C1 segment of cervical spinal cord (tissue), 14 donors: ENCODE measurements at regions not wholly inside any gene's neighbourhood (a gene's known extent, or its start where the extent isn't known, plus 50 kb on each side); places are given as distances from the start of the nearest gene placed in this dataset.

Experiments used
- DNase-seq, 14 donors: peaks; one replicate each; lab custom pipeline; 2025; lab: John Stamatoyannopoulos, UW

DNA sequence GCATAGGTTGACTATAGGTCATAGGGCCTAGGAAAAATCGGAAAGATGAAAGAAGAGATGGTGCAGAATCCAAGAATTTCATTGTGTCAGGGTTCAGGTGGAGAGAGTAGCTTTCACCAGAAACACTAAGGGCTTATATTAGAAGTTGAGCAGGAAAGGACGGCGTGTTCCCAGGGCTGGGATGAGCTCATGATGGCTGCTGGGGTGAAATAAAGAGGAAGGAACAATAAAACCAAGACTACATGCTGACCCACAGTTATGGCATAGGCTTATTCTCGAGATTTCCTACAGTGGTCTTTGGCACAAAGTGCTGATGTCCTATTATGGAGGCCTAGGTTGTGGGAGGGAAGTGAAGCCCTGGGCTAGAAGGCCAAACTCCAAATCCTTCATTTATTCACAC lies 195.8 kb downstream of the PTEN start:
- no peak for DNase-seq

DNA sequence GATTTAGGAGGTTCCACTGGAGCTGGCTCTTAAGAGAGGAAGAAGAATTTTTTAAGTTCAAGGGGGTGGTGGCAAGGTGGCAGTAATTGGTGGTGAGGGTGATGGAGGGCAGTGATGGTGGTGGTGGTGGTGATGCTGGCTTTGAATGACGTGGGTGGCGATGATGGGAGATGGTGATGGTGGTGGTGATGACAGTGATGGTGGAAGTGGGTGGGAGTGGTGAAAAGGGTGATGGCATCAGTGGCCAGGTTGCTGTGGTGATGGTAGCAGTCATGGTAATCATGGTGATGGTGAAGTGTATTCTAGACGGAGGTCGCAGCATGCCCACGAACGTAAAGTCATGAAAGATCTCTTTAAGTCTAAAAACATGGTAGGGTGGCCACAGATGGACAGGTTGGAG lies 197.3 kb downstream of the PTEN start:
- DNase-seq, result no peak

DNA sequence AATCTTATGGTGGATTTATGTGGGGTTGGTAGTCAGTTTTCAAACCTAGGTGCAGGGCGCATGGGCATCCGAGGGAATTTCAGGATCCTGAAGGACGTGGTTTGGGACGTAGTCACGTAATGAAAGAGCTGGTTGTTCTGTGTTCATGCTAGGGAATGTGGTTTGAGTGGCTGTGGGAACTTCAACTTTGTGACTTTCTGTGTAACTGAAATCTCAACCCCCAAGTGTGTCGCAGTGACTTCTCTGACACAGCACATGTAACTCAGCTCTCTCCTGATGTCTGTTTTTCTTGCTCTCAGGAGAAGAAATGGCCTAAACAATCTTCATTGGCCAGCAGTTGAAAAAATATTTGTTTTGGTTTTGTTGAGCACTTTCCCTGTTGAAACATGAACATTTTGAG lies 199.0 kb downstream of the PTEN start:
- DNase-seq, result no peak

DNA sequence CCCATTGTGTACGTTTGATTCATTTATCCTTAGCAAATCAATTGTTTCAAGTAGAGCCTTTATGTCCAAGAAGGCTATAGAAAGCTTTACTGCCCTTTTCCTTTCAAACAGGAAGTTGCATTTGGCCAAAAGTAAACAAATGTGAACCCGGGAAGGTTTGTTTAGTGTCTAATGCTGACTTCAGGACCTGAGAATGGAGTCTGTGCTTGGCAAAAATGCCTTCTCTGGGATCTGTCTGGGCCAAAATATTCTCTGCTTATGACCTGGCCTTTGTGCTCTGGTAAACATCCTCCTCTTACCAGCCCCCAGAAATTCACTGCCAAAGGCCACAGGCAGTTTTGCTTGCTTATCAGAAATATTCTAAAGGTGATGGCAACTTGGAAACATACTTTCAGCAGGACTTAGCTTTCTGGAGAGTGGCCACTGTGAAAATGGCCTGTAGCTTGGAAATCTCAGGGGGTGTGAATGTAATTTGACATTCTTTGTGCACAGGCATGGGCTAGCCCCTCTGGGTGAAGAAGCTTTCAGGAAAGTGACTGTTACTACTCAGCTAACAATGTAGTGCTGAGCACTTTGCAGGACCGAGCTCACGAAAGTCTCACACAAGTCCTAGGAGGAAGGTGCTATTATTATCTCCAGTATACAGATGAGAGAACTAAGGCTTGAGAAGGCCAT lies 199.5 kb downstream of the PTEN start:
- no peak for DNase-seq

DNA sequence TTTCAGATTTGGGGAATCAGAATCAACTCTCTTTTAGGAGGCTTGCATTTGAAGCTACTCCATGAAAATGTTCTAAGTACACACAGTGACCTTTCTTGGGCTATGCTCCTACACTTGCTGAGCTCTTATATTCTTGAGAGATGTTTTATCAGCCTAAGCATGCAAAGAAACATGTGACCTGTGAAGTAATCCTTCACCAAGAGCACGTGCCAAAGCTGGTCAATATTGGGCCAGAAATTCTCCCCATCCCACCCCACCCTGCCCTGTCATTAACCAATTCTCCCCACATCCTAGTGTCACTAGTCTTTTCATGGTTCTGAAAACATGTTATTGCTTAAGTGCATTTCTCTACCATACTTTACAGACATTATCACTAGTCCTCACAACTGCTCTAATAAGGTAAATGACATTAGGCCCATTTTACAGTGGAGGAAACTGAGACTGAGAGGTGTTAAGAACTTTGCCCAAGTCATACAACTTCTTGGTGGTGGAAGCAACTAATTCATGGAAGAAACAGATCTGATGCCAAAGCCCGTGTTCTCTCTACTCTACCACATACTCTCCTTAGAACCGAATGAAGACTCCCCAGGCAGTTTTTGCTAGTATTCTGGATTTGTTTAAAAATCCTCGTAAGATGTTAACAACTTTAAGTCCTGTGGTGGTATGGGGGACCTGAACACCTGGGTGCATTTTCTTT lies 200.6 kb downstream of the PTEN start:
- no peak for DNase-seq

DNA sequence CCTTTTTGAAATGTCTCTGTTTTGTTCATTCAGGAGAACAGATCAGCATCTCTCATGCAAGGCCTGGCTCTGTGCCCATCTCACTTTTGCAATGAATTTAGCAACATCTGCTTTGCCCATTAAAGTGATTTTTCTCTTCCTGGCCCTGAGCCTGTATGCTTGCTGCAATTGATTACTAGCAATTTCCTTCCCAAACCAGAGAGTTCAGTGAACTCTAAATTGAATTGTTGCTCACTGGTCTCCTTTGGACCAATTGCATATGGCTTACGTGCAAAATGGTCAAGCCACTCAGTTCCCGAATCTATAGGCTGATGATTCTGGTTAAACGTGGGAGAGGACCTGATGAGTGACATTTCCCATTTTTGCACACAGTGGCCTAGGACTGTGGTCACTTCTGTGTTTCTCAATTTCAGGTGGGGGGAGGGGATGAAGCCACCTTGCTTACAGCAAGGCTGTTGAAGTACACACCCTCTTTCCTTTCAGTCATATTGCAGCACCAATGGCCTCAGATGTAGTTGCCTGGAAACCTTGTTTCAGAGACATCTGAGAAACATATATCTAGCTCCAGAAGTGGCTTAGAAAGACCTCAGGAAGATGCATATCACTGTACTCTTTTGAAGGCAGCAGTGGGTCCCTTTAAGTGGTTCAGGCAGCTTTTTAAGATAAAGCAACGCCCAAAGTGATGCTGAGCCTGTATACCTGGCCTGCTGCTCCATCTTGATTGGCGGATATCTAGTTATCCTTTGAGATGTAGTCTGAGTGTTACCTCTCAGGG lies 201.4 kb downstream of the PTEN start:
- peak in 1 of 14 donors; percentile 18 for DNase-seq

DNA sequence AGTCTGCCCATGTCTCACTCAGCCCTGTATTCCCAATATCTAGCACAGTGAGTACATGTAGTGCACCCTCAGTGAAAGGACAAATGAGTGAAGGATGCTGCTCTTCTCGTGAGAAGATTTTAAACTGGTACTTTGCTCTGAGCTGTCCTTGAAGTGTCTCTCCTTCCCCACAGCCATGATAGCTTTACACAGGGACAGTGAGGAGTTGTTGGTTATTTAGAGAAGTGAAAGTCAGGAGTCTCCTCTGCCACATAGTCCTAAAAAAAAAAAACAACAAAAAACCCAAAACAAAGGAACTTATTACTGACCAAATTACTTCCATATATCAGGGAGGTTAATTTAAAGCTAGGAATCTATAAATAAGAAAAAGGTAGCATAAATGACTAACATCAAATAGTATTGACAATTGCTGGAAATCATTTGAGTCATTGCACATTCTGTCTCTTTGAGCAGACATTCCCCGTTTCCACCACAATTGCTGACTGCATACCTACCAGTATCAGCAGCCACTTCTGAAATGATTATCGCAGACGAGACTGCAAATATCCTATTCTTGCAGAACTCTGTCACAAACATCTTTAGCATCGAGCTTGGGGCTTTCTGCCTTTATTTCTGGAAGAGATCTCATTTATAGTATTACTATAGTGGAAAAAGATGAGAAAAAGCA lies 202.1 kb downstream of the PTEN start:
- DNase-seq, result no peak

DNA sequence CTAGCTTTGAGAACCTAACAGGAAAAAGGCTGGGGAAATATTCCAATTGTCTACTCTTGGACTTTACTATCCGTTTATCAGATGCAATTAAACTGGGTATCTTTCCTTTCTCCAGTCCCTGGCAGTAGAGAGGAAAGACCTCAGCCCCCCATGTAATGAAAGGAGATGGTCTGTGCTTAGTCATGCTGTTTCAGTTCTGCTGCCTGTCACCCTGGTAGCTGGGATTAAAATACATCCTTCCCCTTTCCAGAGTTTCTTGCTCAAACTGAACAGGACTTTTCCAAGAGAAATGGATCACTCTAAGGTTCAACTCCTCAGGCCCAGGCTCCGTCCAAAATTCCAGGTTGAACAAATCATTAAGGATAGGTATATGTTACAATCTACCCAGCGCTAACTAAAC lies 202.9 kb downstream of the PTEN start:
- DNase-seq, result no peak

DNA sequence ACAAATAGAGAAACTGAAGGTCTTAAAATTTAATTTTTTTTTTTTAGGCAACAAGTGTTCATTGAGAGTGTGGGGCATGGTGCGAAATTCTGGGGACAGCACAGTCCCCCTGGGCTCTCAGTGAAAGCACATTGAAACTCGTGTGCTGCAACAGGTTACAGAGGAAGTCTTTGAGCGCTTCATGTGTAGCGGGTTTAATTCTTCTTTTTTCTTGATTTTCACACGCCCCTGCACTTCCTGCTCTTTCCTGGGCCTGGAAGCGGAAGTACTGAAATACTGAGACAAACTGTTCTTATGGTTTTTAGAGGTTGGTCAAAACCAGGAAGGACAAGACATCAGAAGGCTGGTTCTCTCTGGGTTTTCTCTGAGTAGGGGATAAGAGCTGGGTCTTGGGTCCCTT lies 203.5 kb downstream of the PTEN start:
- DNase-seq, result peak in 1 of 14 donors; percentile 15

DNA sequence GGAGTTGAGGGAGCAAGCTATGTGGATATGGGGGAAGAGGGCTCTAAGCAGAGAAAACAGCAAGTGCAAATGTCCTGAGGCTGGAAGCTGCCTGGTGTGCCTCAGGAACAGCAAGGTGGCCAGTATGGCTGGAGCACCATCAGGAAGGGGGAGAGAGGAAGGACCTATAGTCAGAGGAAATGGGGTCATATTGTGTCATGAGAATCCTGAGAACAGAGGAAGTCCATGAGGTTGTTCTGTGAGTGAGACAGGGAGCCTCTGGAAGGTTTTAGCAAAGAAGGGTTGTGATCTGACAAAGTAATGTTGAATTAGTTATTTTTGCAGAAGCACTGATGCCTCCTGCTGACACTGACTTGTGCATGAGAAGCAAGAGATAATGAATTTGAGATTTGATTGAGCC lies 204.3 kb downstream of the PTEN start:
- no peak for DNase-seq

DNA sequence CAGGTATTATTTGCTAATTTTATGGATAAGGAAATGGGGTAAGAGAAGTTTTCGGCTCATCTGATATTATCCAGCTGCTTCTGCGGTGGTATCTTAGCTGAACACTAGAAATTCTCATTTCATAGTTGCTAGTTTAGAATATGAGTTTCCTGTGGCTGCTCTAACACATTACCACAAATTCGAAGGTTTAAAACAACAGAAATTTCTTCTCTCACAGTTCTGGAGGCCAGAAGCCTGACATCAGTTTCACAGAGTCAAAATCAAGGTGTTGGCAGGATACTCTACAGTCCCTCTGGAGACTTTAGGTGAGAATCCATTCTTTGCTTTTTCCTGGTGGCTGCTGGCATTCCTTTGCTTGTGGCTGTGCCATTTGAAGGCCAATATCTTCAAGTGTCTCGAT lies 205.9 kb downstream of the PTEN start:
- no peak for DNase-seq

DNA sequence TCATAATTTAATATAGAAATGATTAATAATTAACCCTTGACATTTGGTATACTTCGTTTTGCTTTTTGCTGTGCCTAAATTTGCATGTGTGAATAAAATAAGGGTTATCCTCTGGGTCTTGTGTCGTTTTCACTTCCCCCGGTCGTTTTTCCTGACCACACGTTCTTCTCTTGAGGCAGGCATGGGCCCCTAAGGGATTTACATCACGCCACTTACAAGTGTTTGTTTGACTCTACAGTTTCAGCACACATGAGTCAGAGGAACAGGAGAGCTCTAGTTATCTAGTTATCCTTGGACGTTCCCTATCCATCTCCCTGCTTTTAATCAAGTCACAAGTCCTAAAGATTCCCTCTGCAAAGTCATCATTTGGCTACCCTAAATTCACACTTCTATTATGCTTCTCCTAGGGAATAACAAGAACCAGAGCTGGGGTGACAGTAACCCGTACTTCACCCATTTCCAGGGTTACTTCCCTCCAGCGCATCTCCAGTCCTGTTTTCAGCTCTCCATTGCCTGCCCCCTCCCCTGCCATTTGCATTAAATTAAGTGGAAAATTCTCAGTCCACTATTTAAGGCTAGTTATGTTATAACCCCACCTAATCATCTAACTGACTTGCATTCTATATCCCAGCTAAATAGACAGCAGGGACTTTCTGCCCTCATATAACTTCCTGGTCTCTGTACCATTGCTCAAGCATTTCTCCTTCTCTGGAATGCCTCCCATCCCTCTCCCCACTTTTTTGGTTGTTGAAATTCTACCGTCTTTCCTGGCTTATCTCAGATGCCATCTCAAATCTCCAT lies 206.9 kb downstream of the PTEN start:
- DNase-seq, result no peak

DNA sequence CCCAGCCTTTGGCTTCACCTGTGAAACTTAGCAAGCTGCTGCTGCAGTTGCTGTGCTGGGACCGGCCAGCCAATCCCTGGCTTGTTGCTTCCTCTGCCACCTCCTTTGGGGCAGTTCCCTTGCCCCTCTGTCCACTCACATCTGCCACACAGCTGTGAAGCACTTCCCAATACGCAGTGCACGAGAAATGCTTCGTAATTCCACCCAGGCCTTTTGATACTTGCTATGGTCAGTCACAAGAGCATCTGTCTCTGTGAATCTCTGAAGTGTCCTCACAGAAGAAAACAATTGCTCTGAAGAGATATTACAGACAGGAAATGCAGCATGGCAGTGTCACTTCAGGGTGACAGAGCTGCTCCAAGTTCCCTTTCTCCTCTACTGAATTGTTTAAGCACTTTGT lies 208.5 kb downstream of the PTEN start:
- DNase-seq, result no peak

DNA sequence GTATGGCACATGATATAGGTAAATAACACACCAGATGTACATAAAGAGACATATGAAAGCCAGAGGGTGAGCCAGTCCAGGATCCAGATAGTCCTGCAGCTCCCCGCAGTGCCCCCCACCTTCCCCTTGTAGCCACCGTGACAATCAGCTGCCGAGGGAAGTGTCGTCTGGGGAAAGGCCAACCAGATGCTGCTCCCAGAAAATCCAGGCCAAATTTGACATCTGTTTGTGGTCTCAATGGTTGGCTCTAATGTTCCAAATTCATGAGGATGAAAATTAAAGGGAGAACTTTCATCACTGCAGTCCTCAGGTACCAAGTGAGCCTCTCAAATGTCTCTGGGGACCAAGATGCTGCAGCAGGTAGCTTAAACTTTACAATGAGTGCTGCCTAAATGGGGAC lies 210.3 kb downstream of the PTEN start:
- no peak for DNase-seq

DNA sequence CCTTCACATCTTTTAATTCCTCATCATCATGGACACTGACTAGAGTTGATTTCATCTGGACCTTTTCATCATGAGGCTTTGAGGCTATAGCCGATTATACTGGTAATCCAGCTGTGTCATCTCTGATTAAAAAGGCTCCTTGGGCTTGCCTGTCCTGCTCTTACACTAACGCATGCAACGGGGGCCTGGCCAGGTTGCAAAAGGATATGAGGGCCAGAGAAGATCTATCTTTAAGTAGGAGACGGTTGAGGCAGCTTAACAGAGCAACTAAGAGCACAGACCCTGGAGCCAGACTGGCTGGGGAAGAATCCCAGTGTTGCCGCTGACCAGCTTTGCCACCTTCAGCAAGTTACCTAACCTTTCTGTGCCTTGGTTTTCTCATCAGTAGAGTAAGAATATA lies 211.5 kb downstream of the PTEN start:
- DNase-seq, result no peak

DNA sequence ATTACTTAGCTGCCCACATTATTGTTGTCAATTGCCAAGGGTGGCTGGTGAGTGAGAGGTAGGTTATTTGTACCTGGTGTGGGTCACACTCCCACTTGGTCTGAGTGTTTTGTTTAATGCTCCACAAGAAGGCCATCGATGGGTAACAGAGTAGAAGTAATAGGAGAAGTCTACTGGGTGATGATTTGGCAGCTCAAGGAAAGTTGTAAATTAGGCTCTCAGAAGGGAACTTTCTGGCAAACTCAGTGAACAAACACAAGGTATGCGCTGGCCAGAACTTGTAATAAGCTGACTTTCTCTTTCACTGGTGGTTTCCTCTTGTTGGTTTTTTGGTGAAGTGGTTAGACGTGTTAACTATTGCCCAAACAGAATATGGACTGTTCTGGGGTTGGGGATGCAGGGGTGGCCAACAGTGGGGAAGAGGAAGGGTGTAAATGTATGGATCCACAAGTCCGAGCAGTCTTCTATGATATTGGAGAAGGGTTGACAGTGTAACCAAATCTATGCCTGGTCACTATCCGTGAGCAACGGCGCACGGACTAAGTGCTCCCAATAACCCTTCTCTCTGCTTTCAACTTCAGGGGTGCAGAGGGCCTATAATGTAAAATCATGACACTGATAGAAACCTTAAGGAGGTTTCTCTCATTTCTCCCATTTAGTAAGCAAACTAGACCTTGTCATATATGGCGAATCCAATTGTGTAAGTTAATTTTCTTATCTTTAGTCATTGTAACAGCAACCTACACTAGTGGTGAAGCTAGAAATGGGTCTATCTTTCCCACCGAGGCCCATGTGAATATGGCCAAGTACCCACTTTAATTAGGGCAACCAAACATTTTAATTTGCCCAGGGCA lies 212.8 kb downstream of the PTEN start:
- no peak for DNase-seq

DNA sequence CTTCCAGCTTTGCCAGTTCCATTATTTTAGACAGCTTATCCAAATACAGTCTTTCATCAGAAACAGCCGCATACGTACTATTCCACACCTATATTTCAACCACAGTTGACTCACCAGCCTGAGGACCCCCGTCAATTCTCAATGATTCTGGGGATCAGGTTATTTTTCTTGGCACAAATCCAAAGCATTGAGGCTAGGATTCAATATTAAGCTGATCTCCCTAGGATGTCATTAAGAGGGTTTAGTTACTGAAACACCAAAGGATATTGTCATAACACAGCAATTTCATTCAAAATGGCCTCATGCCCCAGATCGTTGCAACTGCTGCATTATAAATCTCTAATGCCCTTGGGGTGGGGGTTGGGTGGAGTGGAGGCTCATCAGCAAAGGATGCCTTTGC lies 214.6 kb downstream of the PTEN start:
- no peak for DNase-seq

DNA sequence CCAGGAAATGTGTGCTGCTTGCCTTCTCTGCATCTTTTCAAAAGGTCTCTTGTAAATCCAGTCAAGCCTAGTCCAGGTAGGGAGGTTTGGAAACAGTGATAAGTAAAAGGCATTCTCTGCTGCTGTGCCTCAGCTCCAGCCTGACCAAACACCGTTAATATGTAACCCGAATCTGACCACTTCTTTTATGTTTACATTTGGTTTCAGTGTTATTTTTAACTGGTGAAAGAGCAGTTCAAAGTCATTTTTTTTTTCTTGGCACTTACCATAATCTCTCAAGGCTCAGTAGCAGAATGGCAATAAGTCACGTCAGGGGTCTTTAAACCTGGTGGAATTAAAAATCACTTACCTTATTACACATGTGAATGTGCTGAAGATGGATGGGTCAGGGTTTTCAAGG lies 216.8 kb downstream of the PTEN start:
- no peak for DNase-seq

DNA sequence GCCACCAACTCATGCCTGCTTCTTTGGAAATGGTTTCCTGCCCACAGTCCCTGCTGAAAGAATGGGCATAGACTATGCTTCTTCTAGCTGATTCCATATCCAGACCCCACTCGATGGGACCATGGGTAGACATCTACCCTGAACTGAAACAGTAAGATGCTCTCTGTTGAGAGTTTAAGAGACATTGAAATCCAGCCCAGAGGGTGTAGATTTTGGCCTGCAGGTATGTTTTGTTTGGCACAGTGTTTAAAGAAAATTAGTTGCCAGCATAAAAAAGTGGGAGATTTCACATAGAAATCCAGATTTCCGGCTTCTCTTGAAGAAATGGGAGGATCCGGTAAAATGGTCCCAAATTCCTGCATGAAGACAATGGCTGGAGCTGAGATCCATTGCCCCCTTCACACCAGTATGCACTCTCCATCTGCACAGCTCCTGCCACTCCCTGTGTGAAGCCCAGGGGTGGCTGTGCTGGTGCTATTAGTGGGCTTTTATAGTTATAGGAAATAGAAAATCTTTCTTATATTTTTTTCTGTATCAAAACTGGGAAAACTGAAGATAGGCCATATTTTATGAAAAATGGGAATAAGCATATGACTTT lies 218.1 kb downstream of the PTEN start:
- no peak for DNase-seq

DNA sequence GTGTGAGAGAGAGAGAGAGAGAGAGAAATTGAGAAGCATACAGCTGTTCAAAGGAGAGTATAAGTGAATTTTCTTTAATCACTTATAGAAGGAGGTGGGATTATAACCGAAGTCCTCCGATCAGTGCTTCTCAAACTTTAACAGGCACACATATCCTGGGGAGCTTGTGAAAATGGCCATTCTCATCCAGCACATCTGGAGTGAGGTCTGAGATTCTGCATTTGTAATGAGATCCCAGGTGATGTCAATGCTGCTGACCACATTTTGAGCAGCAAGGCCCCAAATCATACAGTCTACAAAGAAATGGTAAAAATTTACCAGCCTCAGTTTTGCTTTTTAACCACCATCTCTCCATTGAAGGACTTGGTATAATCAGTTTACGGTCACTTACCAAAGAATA lies 219.0 kb downstream of the PTEN start:
- DNase-seq, result no peak
